HG03442 (cell line): ENCODE measurements at regions not wholly inside any gene's neighbourhood (a gene's known extent, or its start where the extent isn't known, plus 50 kb on each side); places are given as distances from the start of the nearest gene placed in this dataset.
"Not testable (repeated sequence)": the region's sequence is repeated elsewhere in the genome, so short reads cannot be mapped to it uniquely, and the experiment has no call there.

ENCODE experiments used
- ATAC-seq: cut with Tn5 transposase; IDR thresholded peaks from one replicate; pipeline ENCODE4 v1.9.1; 2021; ENCODE audit warnings: mild to moderate bottlenecking, moderate library complexity; ENCODE audit not compliant: unreplicated experiment

GRCh38 chr2:153420394-153420793 lies 58.2 kb downstream of the RPRM start:
- ATAC-seq = no peak

- ATAC-seq = no peak
These were observed 61.5 kb downstream of the RPRM start for GRCh38 chr2:153417077-153417476.

- no peak for ATAC-seq
These were observed 62.5 kb downstream of the RPRM start for GRCh38 chr2:153416071-153416470.

GRCh38 chr2:153408710-153409385 lies 69.7 kb downstream of the RPRM start:
- ATAC-seq = no peak

GRCh38 chr2:153405196-153405595 lies 73.4 kb downstream of the RPRM start:
- no peak for ATAC-seq

GRCh38 chr2:153404792-153405191 lies 73.8 kb downstream of the RPRM start:
- ATAC-seq = no peak

- no peak for ATAC-seq
These were observed 74.6 kb downstream of the RPRM start for GRCh38 chr2:153403940-153404339.

- ATAC-seq = not testable (repeated sequence)
These were observed 75.2 kb downstream of the RPRM start for GRCh38 chr2:153403352-153403751.

- no peak for ATAC-seq
These were observed 83.9 kb downstream of the RPRM start for GRCh38 chr2:153394686-153395085.

GRCh38 chr2:153394247-153394646 lies 84.3 kb downstream of the RPRM start:
- no peak for ATAC-seq

GRCh38 chr2:153393518-153393917 lies 85.0 kb downstream of the RPRM start:
- ATAC-seq = no peak

GRCh38 chr2:153391131-153391530 lies 87.4 kb downstream of the RPRM start:
- no peak for ATAC-seq

GRCh38 chr2:153388246-153388645 lies 90.3 kb downstream of the RPRM start:
- ATAC-seq = no peak

GRCh38 chr2:153387203-153387602 lies 91.4 kb downstream of the RPRM start:
- no peak for ATAC-seq

GRCh38 chr2:153386481-153386897 lies 92.1 kb downstream of the RPRM start:
- no peak for ATAC-seq

- ATAC-seq = no peak
These were observed 104.9 kb downstream of the RPRM start for GRCh38 chr2:153373510-153374279.

- ATAC-seq = no peak
These were observed 118.3 kb downstream of the RPRM start for GRCh38 chr2:153360239-153360638.

- ATAC-seq = no peak
These were observed 124.2 kb downstream of the RPRM start for GRCh38 chr2:153354377-153354776.

- ATAC-seq = no peak
These were observed 129.0 kb downstream of the RPRM start for GRCh38 chr2:153349603-153350002.

GRCh38 chr2:153347818-153348495 lies 130.6 kb downstream of the RPRM start:
- ATAC-seq = no peak

- no peak for ATAC-seq
These were observed 157.7 kb downstream of the RPRM start for GRCh38 chr2:153320879-153321278.

- ATAC-seq = no peak
These were observed 167.1 kb downstream of the RPRM start for GRCh38 chr2:153311432-153311831.
